Hepatocyte (in vitro differentiated cells): ENCODE measurements at regions not wholly inside any gene's neighbourhood (a gene's known extent, or its start where the extent isn't known, plus 50 kb on each side); places are given as distances from the start of the nearest gene placed in this dataset.

Experiments
- DNase-seq: peaks from one replicate; pipeline ENCODE4 v3.0.0-alpha.2; 2016; ENCODE audit warnings: low spot score
- H2AFZ ChIP-seq: fragments of 200-600 bp; sonication (generic); 2 replicates; pipeline ENCODE4 v1.6.0; 2016; ENCODE audit warnings: antibody characterized with exemption, mild to moderate bottlenecking
- H3K27ac ChIP-seq: fragments of 200-600 bp; sonication (generic); 2 replicates; pipeline ENCODE4 v1.5.1; 2016; ENCODE audit warnings: mild to moderate bottlenecking
- H3K27me3 ChIP-seq: fragments of 200-600 bp; sonication (generic); 2 replicates; pipeline ENCODE4 v1.6.1; 2016
- H3K36me3 ChIP-seq: fragments of 200-600 bp; sonication (generic); replicated peaks from 2 replicates; pipeline ENCODE4 v1.5.1; 2016; ENCODE audit warnings: low read depth; ENCODE audit not compliant: insufficient read depth
- H3K4me1 ChIP-seq: fragments of 200-600 bp; sonication (generic); 2 replicates; pipeline ENCODE4 v1.5.1; 2016; ENCODE audit warnings: mild to moderate bottlenecking, moderate library complexity; ENCODE audit not compliant: insufficient read depth
- H3K4me2 ChIP-seq: fragments of 200-600 bp; sonication (generic); 2 replicates; pipeline ENCODE4 v1.6.0; 2016
- H3K4me3 ChIP-seq: fragments of 200-600 bp; sonication (generic); 2 replicates; pipeline ENCODE4 v1.5.1; 2016; ENCODE audit warnings: mild to moderate bottlenecking
- H3K79me2 ChIP-seq: fragments of 200-600 bp; sonication (generic); 2 replicates; pipeline ENCODE4 v1.6.0; 2017; ENCODE audit warnings: mild to moderate bottlenecking
- H3K9me2 ChIP-seq: fragments of 200-600 bp; sonication (generic); replicated peaks from 2 replicates; pipeline ENCODE4 v1.6.0; 2017; ENCODE audit warnings: mild to moderate bottlenecking; ENCODE audit not compliant: insufficient read depth
- H3K9me3 ChIP-seq: fragments of 200-600 bp; sonication (generic); 2 replicates; pipeline ENCODE4 v1.5.1; 2016; ENCODE audit warnings: low read depth, mild to moderate bottlenecking
- H4K20me1 ChIP-seq: fragments of 200-600 bp; sonication (generic); 2 replicates; pipeline ENCODE4 v1.6.0; 2016; ENCODE audit warnings: mild to moderate bottlenecking; ENCODE audit not compliant: insufficient read depth, poor library complexity, severe bottlenecking
- CTCF ChIP-seq: fragments of 200-600 bp; sonication (generic); IDR thresholded peaks from 2 replicates; pipeline ENCODE4 v1.5.1; 2016; ENCODE audit warnings: antibody characterized with exemption, mild to moderate bottlenecking; ENCODE audit not compliant: poor library complexity
- EZH2 ChIP-seq: fragments of 200-600 bp; sonication (generic); IDR thresholded peaks from 2 replicates; pipeline ENCODE4 v1.6.1; 2016; ENCODE audit warnings: antibody characterized with exemption, mild to moderate bottlenecking, borderline replicate concordance
- EZH2phosphoT487 ChIP-seq: fragments of 200-600 bp; sonication (generic); IDR thresholded peaks from one replicate; pipeline ENCODE4 v1.6.1; 2018; ENCODE audit warnings: antibody characterized with exemption, mild to moderate bottlenecking, low read depth, moderate library complexity; ENCODE audit not compliant: unreplicated experiment, severe bottlenecking
- WGBS: methylation state at CpG from one replicate; pipeline ENCODE4 v1.1.6; 2016; ENCODE audit warnings: low lambda C conversion rate; ENCODE audit errors: missing lambda C conversion rate; 5-methylcytosine and 5-hydroxymethylcytosine counted together

DNA sequence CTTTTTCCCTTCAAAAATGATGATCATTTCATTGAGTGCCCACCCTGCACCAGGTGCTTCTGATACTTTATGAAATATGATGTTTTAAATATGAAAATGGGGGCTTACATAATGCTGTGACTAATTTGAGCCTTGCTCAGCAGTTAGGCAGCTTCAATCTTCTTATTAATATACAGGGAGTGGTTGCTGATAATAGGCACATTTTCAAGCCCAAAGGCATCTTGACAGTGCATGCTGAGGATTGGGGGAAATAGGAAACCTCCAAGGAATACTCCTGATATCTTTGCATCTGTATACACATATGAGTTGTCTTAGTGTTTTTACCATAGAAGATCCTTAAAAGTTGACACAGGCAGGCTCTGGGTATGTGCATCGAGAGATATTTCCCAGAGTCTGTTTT lies 262.3 kb upstream of the SASH1 start:
- Histone ChIP-seq H4K20me1 (no peaks in the 10 kb centered on the region), H3K4me3 (no peak overlapping the region), H3K4me2 (no peak overlapping the region), H3K4me1 (no peaks in the 10 kb centered on the region), H3K9me3 (no peaks in the 10 kb centered on the region), H3K27me3 (no peaks in the 10 kb centered on the region), H3K36me3 (no peaks in the 10 kb centered on the region), H3K79me2 (no peaks in the 10 kb centered on the region), H3K9me2 (no peaks in the 10 kb centered on the region), H2AFZ (no peak overlapping the region), H3K27ac (no peak overlapping the region)
- no peak for DNase-seq
- TF ChIP-seq EZH2 (no peak), EZH2phosphoT487 (no peak), CTCF (no peak)
- 76% methylated on average over 1 of the region's 1 CpG for WGBS

- H2AFZ ChIP-seq: no peak overlapping the region
Measured at GRCh38 chr6:148081076-148081475, 261.6 kb upstream of the SASH1 start.

GRCh38 chr6:148082044-148082443 lies 260.6 kb upstream of the SASH1 start:
- no peaks in the 10 kb centered on the region for H4K20me1 ChIP-seq
- no peaks in the 10 kb centered on the region for H3K4me1 ChIP-seq
- H3K4me3 ChIP-seq: no peak overlapping the region
- no peak overlapping the region for H3K27ac ChIP-seq
- no peak for DNase-seq
- no peak overlapping the region for H3K4me2 ChIP-seq
- H3K27me3 ChIP-seq: no peaks in the 10 kb centered on the region
- 34% methylated on average over 2 of the region's 2 CpGs for WGBS
- no peaks in the 10 kb centered on the region for H3K9me3 ChIP-seq
- no peaks in the 10 kb centered on the region for H3K9me2 ChIP-seq
- no peak overlapping the region for H2AFZ ChIP-seq
- TF ChIP-seq EZH2phosphoT487 (no peak), CTCF (no peak), EZH2 (no peak)
- H3K36me3 ChIP-seq: no peaks in the 10 kb centered on the region
- no peaks in the 10 kb centered on the region for H3K79me2 ChIP-seq

More at GRCh38 chr6:148081076-148081475, 261.6 kb upstream of the SASH1 start:
- WGBS: 86% methylated on average over 7 of the region's 7 CpGs
- no peaks in the 10 kb centered on the region for H3K27me3 ChIP-seq
- H3K9me2 ChIP-seq: no peaks in the 10 kb centered on the region
- no peaks in the 10 kb centered on the region for H3K79me2 ChIP-seq
- H3K27ac ChIP-seq: no peak overlapping the region
- no peak for TF ChIP-seq EZH2phosphoT487
- TF ChIP-seq EZH2: no peak
- no peak for TF ChIP-seq CTCF
- no peaks in the 10 kb centered on the region for H3K36me3 ChIP-seq
- H3K4me1 ChIP-seq: no peaks in the 10 kb centered on the region
- H4K20me1 ChIP-seq: no peaks in the 10 kb centered on the region
- H3K4me3 ChIP-seq: no peak overlapping the region
- DNase-seq: no peak
- no peak overlapping the region for H3K4me2 ChIP-seq
- H3K9me3 ChIP-seq: no peaks in the 10 kb centered on the region

GRCh38 chr6:148082696-148083095 lies 259.9 kb upstream of the SASH1 start:
- no peak for TF ChIP-seq EZH2
- no peak for TF ChIP-seq CTCF
- TF ChIP-seq EZH2phosphoT487: no peak
- H3K9me3 ChIP-seq: no peaks in the 10 kb centered on the region
- H3K79me2 ChIP-seq: no peaks in the 10 kb centered on the region
- H3K27me3 ChIP-seq: no peaks in the 10 kb centered on the region
- no peaks in the 10 kb centered on the region for H3K4me1 ChIP-seq
- no peak overlapping the region for H3K27ac ChIP-seq
- WGBS: 78% methylated on average over 2 of the region's 2 CpGs
- no peaks in the 10 kb centered on the region for H3K36me3 ChIP-seq
- H3K4me3 ChIP-seq: no peak overlapping the region
- H4K20me1 ChIP-seq: no peaks in the 10 kb centered on the region
- no peaks in the 10 kb centered on the region for H3K9me2 ChIP-seq
- no peak overlapping the region for H3K4me2 ChIP-seq
- no peak for DNase-seq
- H2AFZ ChIP-seq: no peak overlapping the region
